GF-D8 (cell line): ENCODE measurements at regions not wholly inside any gene's neighbourhood (a gene's known extent, or its start where the extent isn't known, plus 50 kb on each side); places are given as distances from the start of the nearest gene placed in this dataset.
"Not testable (repeated sequence)": the region's sequence is repeated elsewhere in the genome, so short reads cannot be mapped to it uniquely, and the experiment has no call there.

ENCODE experiments used
- DNase-seq: peaks from one replicate; lab custom pipeline; 2025; lab: John Stamatoyannopoulos, UW

GRCh38 chr9:96131825-96132224 lies 170.2 kb downstream of the HSD17B3 start:
- DNase-seq = no peak

GRCh38 chr9:96130970-96131369 lies 171.0 kb downstream of the HSD17B3 start:
- DNase-seq = no peak

- DNase-seq = no peak
Observed at GRCh38 chr9:96129747-96130146, 172.2 kb downstream of the HSD17B3 start.

GRCh38 chr9:96128880-96129279 lies 173.1 kb downstream of the HSD17B3 start:
- DNase-seq = no peak

GRCh38 chr9:96126321-96126881 lies 175.6 kb downstream of the HSD17B3 start:
- DNase-seq = no peak

GRCh38 chr9:96125624-96126023 lies 176.4 kb downstream of the HSD17B3 start:
- DNase-seq = no peak

GRCh38 chr9:96122751-96123150 lies 179.2 kb downstream of the HSD17B3 start:
- DNase-seq = no peak

GRCh38 chr9:96122282-96122681 lies 179.7 kb downstream of the HSD17B3 start:
- no peak for DNase-seq

GRCh38 chr9:96121136-96121535 lies 180.8 kb downstream of the HSD17B3 start:
- no peak for DNase-seq

GRCh38 chr9:96117398-96118080 lies 184.4 kb downstream of the HSD17B3 start:
- DNase-seq = no peak

GRCh38 chr9:96116275-96117064 lies 185.5 kb downstream of the HSD17B3 start:
- no peak for DNase-seq

GRCh38 chr9:96115836-96116235 lies 186.1 kb downstream of the HSD17B3 start:
- DNase-seq = no peak

GRCh38 chr9:96113032-96113431 lies 188.9 kb downstream of the HSD17B3 start:
- no peak for DNase-seq

- DNase-seq = no peak
Observed at GRCh38 chr9:96109680-96110351, 192.2 kb downstream of the HSD17B3 start.

- no peak for DNase-seq
Observed at GRCh38 chr9:96108691-96109380, 193.1 kb downstream of the HSD17B3 start.

GRCh38 chr9:96107436-96107835 lies 194.5 kb downstream of the HSD17B3 start:
- DNase-seq = no peak

GRCh38 chr9:96100385-96101300 lies 201.3 kb downstream of the HSD17B3 start:
- no peak for DNase-seq

- not testable (repeated sequence) for DNase-seq
Observed at GRCh38 chr9:96090630-96091029, 211.3 kb downstream of the HSD17B3 start.

- DNase-seq = no peak
Observed at GRCh38 chr9:96089452-96090085, 212.4 kb downstream of the HSD17B3 start.

- no peak for DNase-seq
Observed at GRCh38 chr9:96088510-96088909, 213.0 kb downstream of the ERCC6L2 start.
